Activated gamma-delta T cell treated with Interleukin-2 at 50 U/mL for 16 hours (primary cell): ENCODE measurements at regions not wholly inside any gene's neighbourhood (a gene's known extent, or its start where the extent isn't known, plus 50 kb on each side); places are given as distances from the start of the nearest gene placed in this dataset.
"Not testable (repeated sequence)": the region's sequence is repeated elsewhere in the genome, so short reads cannot be mapped to it uniquely, and the experiment has no call there.

Source experiments
- DNase-seq: peaks from one replicate; pipeline ENCODE4 v3.0.0-alpha.2; 2020

DNA sequence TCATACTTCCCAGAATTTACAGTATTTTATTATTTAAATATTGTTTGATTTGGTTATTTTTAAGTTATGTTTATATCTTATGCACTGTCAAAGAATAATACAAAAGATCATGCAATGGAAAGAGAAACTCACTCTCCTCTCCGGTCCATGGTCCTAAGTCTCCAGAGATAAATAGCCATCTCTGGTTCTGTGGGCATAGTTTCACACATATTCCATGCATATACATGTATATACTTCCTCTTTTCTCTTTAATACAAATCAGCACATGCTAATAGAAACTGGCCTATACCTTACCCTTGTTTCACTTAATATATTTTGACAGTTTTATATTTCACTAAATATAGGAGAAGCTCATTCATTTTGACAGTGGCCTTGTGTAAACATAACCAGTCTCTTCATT, 901.7 kb upstream of the CITED2 start:
- no peak for DNase-seq

DNA sequence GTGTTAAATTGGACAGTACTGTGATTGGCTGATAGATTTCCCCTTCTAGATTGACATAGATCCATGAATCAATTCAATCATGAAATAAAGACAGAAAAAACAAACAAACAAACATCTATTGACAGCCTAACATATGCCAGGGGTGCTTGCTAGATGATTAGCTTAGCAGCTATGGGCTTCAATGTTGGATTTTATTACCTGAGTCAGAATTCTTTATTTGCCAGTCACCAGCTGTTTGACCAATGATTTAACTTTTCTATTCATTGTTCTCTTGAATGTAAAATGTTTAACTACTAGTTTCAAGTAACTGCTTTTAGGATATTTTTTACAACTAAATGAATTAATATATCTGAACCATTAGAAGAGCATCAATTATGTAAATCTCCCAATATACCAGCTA, 901.3 kb upstream of the CITED2 start:
- no peak for DNase-seq

- no peak for DNase-seq
Measured at GRCh38 chr6:140274548-140274947, 900.1 kb upstream of the CITED2 start.

DNA sequence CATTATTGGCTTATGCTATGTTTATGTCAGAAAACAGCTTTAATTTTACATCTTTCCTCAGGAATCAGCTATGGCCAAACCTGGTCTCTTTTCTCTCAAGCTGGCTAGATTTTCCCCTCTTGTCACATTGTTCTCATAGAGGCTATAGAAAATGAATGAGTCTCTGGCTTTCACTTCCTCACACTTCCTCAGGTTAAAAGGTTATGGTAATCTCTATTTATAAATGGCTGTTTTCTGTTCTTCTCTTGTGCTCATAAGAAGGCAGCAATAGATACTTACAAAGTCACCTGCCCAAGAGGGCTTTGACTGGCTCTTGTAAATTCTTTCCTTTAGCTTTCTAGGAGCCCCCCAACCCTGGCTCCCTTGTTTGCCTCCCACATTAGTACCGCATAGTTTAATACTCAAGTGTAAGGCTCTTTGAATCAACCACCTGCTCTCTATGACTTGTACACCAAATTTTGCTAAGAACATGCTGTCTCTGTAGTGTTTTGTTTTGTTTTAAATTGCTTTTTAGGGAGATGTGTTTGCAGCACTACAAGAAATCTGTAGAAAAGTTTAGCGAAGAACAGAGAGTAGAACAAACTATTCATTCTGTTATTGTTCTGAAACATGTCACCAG, 897.4 kb upstream of the CITED2 start:
- DNase-seq: no peak

DNA sequence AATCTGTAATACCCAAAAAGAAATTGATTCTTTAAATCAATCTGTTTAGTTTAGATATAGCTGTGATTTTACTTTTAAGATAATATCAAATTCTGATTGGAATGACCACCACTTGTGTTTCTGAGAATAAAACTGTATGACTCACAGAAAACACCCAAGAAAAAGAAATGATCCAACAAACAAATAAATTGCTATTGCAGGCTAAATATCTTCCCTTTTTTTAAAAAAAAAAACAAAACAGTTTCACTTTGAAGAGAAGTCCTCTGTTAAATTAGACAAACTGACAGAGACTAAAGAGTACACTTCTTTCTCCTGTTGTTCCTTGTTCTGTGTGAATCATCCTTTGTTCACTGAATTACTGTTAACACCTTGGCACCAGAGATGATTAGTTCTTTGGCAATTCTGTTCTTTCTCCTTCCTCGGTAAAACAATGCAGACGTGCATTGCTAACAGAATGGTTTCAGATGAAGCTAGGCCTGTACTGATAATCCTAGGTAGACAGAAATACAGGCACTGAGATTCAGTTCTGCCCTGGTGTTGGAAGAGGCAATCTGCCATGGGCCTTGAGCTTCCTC, 895.2 kb upstream of the CITED2 start:
- no peak for DNase-seq

DNA sequence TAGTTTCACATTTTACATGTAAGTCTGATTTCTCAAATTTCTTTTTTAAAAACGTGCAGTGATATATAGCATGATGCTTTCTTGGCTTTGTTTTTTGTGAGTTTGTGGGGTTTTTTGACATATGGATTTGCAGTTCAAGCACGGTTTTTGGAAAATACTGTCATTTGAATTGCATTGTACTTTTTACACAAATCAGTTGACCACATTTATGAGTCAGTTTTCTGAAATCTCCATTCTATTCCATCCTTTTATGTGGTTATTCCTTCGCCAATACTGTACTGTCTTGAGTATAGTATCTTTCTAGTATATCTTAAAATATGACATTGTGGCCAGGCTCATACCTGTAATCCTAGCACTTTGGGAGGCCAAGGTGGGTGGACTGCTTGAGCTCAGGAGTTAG, 890.0 kb upstream of the CITED2 start:
- no peak for DNase-seq

DNA sequence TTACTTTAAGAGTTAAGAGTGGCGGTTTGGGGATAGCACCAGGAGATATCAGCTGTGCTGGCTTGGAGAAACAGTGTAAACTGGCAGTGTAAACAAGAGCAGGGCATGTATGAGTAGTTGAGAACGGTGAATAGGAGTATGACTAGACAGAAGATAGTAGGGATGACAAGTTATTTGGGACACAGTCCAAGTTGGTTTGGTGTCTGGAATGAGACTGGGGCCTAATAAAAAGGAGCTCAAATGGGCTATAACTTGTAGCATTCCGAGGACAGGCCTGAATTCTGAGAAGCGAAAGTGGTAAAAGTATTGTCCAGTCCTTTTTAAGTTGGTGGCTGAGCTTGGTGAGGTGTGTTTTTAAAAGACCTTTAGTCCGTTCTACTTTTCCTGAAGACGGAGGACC, 883.9 kb upstream of the CITED2 start:
- not testable (repeated sequence) for DNase-seq

GRCh38 chr6:140256248-140256647, 881.8 kb upstream of the CITED2 start:
- DNase-seq: no peak

DNA sequence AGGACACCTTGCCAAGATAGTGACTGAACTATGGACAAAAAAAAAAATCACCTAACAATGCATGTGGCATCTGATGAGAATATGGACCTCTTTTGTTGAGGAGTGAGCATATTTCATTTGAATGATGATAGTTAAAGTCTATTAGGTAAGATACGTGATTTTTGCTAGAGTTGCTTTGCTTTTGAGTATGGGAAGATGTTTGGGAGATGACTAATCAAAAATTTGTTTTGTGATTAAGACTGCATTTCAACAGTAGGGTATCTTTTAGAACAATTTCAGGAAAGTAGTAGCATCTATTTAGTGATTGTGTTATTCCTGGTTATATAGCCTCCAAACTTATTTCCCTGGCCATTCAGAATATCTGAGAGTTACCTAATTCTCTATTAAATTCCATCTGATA, 878.6 kb upstream of the CITED2 start:
- DNase-seq: no peak

DNA sequence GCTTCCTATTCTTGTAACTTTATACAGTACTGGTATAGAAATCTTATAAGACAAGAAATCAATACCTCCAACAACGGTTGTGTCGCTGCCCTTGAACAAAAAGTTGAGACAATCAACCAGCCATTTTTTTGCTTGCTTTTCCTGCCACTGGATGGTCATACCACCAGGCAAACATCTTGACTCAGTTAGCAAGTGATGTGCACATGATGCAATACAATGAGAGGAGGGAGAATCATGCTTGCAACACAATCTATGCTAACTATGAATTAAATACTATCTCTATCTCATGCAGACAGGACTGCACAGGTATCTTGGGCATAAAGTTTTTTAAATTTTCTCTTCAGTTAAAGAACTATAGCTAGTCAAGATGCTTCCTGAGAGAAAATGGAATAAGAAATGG, 877.7 kb upstream of the CITED2 start:
- DNase-seq: no peak

DNA sequence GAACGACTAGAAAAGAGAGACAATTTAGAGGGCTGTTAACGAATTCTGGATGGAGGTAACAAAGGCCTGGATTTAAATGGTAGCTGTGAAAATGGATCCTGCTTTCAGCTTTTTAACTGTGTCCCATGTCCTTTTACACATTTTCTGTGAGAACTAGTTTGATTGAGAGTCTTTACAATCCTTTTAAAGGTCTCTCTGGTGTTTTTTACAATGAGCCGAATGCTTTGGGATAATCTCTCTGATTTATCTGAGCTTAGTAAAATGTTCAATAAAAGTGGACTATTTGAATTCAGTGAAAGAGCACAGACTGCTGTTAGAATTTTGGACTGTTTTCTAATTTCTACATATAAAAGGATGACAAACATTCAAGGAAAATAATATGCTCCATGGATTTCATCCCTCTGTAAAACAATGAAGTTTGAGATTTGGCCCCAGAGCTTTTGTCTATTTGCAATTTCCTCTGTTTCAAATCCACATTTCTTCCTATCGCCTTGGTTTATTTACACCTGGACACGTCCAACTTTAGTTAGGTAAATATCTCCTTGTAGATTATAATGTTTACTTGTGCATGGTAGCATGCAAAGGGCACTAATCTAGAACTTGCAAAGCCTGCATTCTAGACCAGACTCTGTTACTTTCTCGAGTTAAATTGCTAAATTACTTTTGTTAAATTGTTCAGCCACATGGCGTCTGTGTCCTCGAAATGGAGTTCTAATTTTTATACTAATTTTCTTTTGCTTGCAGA, 871.0 kb upstream of the CITED2 start:
- DNase-seq: no peak

DNA sequence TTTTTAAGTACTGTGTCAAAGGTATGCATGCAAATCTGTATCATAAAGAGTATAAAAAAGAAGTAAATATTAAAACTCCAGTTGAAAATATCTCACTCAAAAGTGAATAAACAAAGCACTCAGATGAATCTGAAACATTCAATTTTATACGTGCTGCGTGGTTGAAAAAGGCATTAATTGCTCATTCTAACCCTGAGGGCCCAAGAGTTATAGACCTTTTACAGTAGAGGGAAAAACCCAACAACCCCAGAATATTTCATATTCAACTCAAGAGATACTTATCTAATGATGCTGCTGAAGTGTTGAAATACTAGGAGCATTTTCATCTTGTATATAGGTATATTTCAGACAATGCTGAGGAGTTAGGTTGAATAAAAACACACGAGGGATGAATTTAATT, 862.8 kb upstream of the CITED2 start:
- DNase-seq: no peak

- no peak for DNase-seq
Measured at GRCh38 chr6:140236732-140237131, 862.3 kb upstream of the CITED2 start.

DNA sequence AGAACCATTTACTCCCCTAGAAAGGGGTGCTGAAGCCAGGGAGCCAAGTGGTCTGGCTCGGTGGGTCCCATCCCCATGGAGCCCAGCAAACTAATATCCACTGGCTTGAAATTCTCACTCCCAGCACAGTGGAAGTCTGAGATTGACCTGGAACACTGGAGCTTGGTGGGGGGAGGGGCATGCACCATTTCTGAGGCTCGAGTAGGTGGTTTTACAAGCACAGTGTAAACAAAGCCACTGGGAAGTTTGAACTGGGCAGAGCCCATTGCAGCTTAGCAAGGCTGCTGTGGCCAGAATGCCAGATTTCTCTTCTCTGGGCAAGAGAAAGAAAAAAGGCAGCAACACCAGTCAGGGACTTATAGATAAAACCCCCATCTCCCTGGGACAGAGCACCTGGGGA, 855.8 kb upstream of the CITED2 start:
- DNase-seq: no peak

DNA sequence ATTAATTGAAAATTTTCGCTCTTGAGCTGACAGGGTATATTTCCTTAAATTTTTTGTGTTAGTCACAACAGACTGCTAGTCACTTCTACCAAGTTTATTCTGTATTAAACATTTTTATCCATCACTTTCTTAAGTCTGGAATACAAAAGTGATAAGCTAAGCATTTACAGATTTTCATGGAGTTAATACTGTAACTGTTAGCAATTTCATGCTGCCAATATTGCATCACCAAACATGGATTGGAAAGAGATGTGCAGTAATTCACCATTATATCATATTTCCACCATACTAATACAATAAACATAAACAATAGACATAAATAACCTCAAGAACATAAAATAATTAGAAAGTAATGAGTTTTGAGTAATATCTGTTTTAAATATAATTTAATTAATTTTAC, 854.0 kb upstream of the CITED2 start:
- DNase-seq: no peak

- DNase-seq: no peak
Measured at GRCh38 chr6:140226637-140227036, 852.2 kb upstream of the CITED2 start.

DNA sequence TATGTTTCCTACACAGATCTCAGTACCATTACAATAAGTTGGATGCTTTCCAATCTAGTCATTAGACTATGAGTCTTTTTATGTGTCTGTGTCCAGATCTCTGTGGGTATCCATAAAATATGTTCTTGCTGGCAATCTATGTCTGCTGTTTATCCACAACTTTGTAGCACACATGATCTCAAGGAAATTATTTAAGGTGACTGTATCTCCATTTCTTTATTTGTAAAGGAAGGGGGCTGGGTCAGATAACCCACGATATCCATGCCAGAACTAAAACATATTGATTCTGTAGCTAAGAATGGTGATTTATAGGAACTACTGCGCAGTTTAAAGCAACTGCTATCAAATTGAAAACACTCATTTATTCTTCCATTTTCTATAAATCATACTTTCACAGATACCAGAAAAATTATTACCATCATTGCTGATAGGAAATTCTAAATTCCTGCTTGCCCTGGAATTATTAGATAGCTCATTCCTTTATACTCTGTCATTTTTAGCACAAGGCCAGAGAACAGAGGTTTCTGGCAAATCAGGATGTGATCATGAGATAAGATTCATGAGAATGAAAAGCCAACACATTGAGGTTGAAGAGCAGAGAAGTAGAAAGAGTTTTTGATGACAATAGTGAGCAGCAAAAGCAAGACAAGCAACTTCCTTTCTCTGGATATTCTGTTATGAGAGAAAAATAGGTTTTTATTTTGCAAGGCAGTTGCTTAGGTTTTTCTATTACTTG, 851.4 kb upstream of the CITED2 start:
- no peak for DNase-seq

- DNase-seq: no peak
Measured at GRCh38 chr6:140217283-140217682, 842.8 kb upstream of the CITED2 start.

DNA sequence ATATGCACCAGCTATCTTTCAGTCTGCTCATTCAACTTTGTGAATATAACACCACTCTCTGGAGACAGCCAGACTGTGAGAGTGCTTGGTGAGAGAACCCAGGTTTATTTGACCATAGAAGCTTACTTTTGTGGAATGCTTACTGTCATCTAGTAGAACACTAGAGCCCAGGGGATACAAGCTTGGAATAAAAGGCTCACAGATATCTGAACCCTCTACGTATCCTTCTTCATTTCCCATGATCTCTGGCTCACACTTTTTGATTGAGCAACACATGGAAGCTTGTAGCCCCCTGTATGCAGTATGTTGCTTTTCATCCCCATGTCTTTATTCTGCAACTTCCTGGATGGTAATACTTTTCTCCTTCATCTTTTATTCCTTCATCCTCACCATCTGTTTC, 835.3 kb upstream of the CITED2 start:
- no peak for DNase-seq

GRCh38 chr6:140208286-140208685, 833.8 kb upstream of the CITED2 start:
- no peak for DNase-seq

- DNase-seq: no peak
Measured at GRCh38 chr6:140205795-140206593, 831.5 kb upstream of the CITED2 start.

DNA sequence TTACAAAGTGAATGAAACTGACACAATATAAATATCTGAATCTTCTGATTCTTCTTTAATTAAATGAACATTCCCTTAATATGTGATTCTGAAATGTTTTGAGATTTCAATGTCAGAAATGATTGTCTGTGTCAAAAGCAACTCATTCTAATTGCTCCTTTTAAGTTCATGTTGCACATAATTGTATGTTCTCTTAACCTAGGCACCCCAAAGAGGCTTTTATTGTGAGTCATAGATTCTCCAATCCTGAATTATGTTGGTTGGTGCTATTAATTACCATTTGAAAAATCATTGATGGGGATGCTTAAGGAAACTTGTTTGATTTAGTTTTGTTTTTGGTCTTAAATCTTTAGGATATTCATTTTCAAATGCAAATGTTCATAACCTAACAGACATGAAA, 829.7 kb upstream of the CITED2 start:
- no peak for DNase-seq

DNA sequence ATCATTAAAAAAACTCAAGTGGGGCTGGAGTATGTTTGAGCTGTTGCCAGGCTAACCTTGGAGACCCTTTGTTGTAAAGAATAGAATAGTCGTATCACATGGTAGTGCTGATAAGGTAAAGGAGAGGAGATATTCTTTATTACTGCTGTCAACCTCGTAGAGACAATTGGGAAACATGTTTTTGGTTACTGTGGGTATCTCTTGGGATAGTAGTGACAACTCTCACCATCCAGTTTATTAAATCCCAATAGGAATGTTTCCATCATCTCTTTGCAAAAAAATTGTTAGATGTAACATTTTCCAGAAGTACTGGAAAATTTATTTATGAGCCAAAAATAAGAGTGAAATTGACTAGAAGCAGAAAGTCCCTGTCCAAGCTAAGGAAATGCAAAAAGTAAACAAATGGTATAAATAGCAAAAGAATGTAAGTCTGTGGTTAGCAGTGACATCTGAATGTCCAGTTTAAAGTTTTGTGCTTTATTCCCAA, 829.3 kb upstream of the CITED2 start:
- DNase-seq: no peak
